K562 (cell line): ENCODE measurements at regions not wholly inside any gene's neighbourhood (a gene's known extent, or its start where the extent isn't known, plus 50 kb on each side); places are given as distances from the start of the nearest gene placed in this dataset.

ENCODE experiments used
- ATF1 ChIP-seq, 2 experiments: fragments of 450-650 bp in 1 of 2; IDR thresholded peaks; 2 replicates each; pipeline ENCODE4 v1.6.1; 2016; ENCODE audit warnings: missing compliant biosample characterization in 1 of 2, missing genetic modification characterization in 1 of 2
- ELF4 ChIP-seq: fragments of 450-650 bp; formaldehyde crosslinking; IDR thresholded peaks from 2 replicates; pipeline ENCODE4 v1.4.0; 2022; ENCODE audit warnings: missing genetic modification characterization
- GABPB2 ChIP-seq: fragments of 250-450 bp; sonication (Bioruptor Pico); conservative IDR thresholded peaks from 2 replicates; pipeline ENCODE4 v1.5.1; 2021; ENCODE audit warnings: mild to moderate bottlenecking
- HEY1 ChIP-seq: fragments of 250-450 bp; sonication (Bioruptor Pico); IDR thresholded peaks from 2 replicates; pipeline ENCODE4 v1.5.0; 2020; ENCODE audit warnings: mild to moderate bottlenecking, moderate library complexity, borderline replicate concordance
- HSF4 ChIP-seq: fragments of 250-450 bp; sonication (Bioruptor Pico); IDR thresholded peaks from 2 replicates; pipeline ENCODE4 v2.1.2; 2022; ENCODE audit warnings: mild to moderate bottlenecking, moderate library complexity, borderline replicate concordance
- PML ChIP-seq: IDR thresholded peaks from 2 replicates; pipeline ENCODE4 v1.6.1; 2012; ENCODE audit warnings: low read length, inconsistent platforms
- SIRT6 ChIP-seq: IDR thresholded peaks from one replicate; pipeline ENCODE4 v1.6.1; 2012; ENCODE audit warnings: low read depth, mild to moderate bottlenecking, control low read depth, inconsistent platforms, low read length, moderate library complexity
- ZNF174 ChIP-seq: fragments of 250-450 bp; sonication (Bioruptor Pico); IDR thresholded peaks from 2 replicates; pipeline ENCODE4 v1.4.0; 2020; ENCODE audit warnings: mild to moderate bottlenecking
- TF ChIP-seq, protein P1 (sequence below): fragments of 450-650 bp; IDR thresholded peaks from 2 replicates; pipeline ENCODE4 v1.6.1; 2018; ENCODE audit not compliant: partially characterized antibody
- TF ChIP-seq, protein P2 (sequence below), 3 experiments: fragments of 200-800 bp in 1 of 3; sonication (Bioruptor generic) in 1 of 3; sonication (generic) in 1 of 3; formaldehyde crosslinking in 1 of 3; IDR thresholded peaks; 2 replicates each; pipeline versions ENCODE4 v1.6.1 to v1.8.0; 2016 to 2022; ENCODE audit warnings: mild to moderate bottlenecking in 2 of 3, missing compliant biosample characterization in 2 of 3, missing genetic modification characterization in 2 of 3, missing genetic modification reagents in 1 of 3

DNA sequence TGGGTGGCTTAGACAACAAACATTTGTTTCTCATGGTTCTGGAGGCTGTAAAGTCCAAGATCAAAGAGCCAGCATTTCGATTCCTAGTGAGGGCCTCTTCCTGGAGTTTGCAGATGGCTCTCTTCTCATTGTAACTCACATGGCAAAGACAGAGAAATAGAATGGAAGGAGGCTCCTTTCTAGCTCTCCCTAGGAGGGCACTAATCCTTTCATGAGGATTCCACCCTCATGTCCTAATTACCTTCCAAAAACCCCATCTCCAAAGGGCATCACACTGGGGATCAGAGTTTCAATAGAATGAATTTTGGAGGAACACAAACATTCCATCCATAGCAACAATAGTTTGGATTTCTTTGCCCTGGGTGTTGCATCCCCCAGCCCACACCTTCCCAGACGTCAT is 247.3 kb downstream of the TTLL7 start (continued):
- TF ChIP-seq, protein P1, sequence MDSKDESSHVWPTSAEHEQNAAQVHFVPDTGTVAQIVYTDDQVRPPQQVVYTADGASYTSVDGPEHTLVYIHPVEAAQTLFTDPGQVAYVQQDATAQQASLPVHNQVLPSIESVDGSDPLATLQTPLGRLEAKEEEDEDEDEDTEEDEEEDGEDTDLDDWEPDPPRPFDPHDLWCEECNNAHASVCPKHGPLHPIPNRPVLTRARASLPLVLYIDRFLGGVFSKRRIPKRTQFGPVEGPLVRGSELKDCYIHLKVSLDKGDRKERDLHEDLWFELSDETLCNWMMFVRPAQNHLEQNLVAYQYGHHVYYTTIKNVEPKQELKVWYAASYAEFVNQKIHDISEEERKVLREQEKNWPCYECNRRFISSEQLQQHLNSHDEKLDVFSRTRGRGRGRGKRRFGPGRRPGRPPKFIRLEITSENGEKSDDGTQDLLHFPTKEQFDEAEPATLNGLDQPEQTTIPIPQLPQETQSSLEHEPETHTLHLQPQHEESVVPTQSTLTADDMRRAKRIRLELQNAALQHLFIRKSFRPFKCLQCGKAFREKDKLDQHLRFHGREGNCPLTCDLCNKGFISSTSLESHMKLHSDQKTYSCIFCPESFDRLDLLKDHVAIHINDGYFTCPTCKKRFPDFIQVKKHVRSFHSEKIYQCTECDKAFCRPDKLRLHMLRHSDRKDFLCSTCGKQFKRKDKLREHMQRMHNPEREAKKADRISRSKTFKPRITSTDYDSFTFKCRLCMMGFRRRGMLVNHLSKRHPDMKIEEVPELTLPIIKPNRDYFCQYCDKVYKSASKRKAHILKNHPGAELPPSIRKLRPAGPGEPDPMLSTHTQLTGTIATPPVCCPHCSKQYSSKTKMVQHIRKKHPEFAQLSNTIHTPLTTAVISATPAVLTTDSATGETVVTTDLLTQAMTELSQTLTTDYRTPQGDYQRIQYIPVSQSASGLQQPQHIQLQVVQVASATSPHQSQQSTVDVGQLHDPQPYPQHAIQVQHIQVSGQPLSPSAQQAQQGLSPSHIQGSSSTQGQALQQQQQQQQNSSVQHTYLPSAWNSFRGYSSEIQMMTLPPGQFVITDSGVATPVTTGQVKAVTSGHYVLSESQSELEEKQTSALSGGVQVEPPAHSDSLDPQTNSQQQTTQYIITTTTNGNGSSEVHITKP = no peak
- no peak for TF ChIP-seq SIRT6
- no peak for TF ChIP-seq HEY1 (CRISPR knock-in tag)
- TF ChIP-seq GABPB2 (CRISPR knock-in tag) = no peak
- no peak for TF ChIP-seq PML
- TF ChIP-seq ELF4 (CRISPR knock-in tag) = no peak
- TF ChIP-seq, protein P2, sequence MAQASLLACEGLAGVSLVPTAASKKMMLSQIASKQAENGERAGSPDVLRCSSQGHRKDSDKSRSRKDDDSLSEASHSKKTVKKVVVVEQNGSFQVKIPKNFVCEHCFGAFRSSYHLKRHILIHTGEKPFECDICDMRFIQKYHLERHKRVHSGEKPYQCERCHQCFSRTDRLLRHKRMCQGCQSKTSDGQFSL (CRISPR knock-in tag; IDR thresholded peaks at IDR 0.05) = no peak
- TF ChIP-seq, protein P2 (tag; IDR thresholded peaks at IDR 0.05) = no peak
- TF ChIP-seq ATF1 (CRISPR knock-in tag; IDR thresholded peaks at IDR 0.05) = no peak
- TF ChIP-seq ATF1 (tag; IDR thresholded peaks at IDR 0.05) = no peak
- TF ChIP-seq HSF4 (CRISPR knock-in tag) = no peak
- no peak for TF ChIP-seq ZNF174
